Uterus (tissue), 2 donors: ENCODE measurements at regions not wholly inside any gene's neighbourhood (a gene's known extent, or its start where the extent isn't known, plus 50 kb on each side); places are given as distances from the start of the nearest gene placed in this dataset.

Experiments used
- POLR2A ChIP-seq, 2 donors: fragments of 450-650 bp; IDR thresholded peaks; one replicate each; pipeline ENCODE4 v1.6.1; 2016; ENCODE audit warnings: antibody characterized with exemption in 2 of 2, mild to moderate bottlenecking in 1 of 2, moderate library complexity in 1 of 2
- TF ChIP-seq, protein P1 (sequence below), 4 experiments: fragments of 200-600 bp in 2 of 4; fragments of 450-650 bp in 2 of 4; sonication (generic) in 2 of 4; IDR thresholded peaks; one replicate each; pipeline ENCODE4 v1.5.1; 2016 to 2019; ENCODE audit warnings: antibody characterized with exemption in 4 of 4, mild to moderate bottlenecking in 2 of 4, moderate library complexity in 1 of 4

DNA sequence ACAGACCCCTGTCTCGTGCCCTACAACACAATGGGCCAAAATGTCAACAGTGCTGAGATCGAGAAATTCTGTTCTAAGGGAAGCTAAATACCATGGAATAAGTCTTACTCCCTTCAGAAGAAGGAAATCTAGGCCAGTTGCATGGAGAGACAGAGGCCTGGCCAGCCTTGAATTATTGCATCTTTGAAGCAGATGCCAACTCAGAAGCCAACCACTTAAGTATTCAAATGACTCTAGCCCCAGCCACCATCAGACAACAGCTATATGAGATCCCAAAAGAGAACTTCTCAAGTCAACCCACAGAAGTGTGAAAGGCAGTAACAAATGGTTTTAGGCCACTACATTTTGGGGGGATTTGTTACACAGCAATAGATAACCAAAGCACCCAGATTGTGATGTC, 180.1 kb downstream of the ACTL7B start:
- TF ChIP-seq, protein P1, sequence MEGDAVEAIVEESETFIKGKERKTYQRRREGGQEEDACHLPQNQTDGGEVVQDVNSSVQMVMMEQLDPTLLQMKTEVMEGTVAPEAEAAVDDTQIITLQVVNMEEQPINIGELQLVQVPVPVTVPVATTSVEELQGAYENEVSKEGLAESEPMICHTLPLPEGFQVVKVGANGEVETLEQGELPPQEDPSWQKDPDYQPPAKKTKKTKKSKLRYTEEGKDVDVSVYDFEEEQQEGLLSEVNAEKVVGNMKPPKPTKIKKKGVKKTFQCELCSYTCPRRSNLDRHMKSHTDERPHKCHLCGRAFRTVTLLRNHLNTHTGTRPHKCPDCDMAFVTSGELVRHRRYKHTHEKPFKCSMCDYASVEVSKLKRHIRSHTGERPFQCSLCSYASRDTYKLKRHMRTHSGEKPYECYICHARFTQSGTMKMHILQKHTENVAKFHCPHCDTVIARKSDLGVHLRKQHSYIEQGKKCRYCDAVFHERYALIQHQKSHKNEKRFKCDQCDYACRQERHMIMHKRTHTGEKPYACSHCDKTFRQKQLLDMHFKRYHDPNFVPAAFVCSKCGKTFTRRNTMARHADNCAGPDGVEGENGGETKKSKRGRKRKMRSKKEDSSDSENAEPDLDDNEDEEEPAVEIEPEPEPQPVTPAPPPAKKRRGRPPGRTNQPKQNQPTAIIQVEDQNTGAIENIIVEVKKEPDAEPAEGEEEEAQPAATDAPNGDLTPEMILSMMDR (IDR thresholded peaks at IDR 0.05), result no peak
- no peak for TF ChIP-seq POLR2A (IDR thresholded peaks at IDR 0.05)
